Left lung (tissue), 4 donors: ENCODE measurements at regions not wholly inside any gene's neighbourhood (a gene's known extent, or its start where the extent isn't known, plus 50 kb on each side); places are given as distances from the start of the nearest gene placed in this dataset.
"Not testable (repeated sequence)": the region's sequence is repeated elsewhere in the genome, so short reads cannot be mapped to it uniquely, and the experiment has no call there.

ENCODE experiments used
- ATAC-seq: fragments of 200-7000 bp; cut with Tn5 transposase; one replicate; pipeline ENCODE4 v1.9.1; 2020; ENCODE audit warnings: moderate library complexity
- DNase-seq, 4 donors: peaks; one replicate each; pipeline ENCODE4 v3.0.0-alpha.2; 2013 to 2020
- H3K27ac ChIP-seq, 2 donors: fragments of 200-600 bp; sonication (generic) in 1 of 2; one replicate each; pipeline versions ENCODE4 v1.5.0 to v1.8.0; 2020 to 2021
- H3K27me3 ChIP-seq, 2 donors: fragments of 200-600 bp; sonication (generic) in 1 of 2; one replicate each; pipeline versions ENCODE4 v1.5.0 to v1.8.0; 2020 to 2021
- H3K36me3 ChIP-seq, 2 donors: fragments of 200-600 bp; sonication (generic) in 1 of 2; one replicate each; pipeline versions ENCODE4 v1.5.0 to v1.8.0; 2020 to 2021
- H3K4me1 ChIP-seq, 2 donors: fragments of 200-600 bp; one replicate each; pipeline ENCODE4 v1.8.0; 2021
- H3K4me3 ChIP-seq, 2 donors: fragments of 200-600 bp; sonication (generic) in 1 of 2; one replicate each; pipeline versions ENCODE4 v1.5.0 to v1.8.0; 2020 to 2021; ENCODE audit warnings: mild to moderate bottlenecking in 1 of 2
- H3K9me3 ChIP-seq, 2 donors: fragments of 200-600 bp; sonication (generic) in 1 of 2; one replicate each; pipeline versions ENCODE4 v1.5.0 to v1.8.0; 2020 to 2021
- intact Hi-C, 2 donors: fragments of 100-400 bp; cut with DNase I; formaldehyde crosslinking; loops; one replicate each; pipeline versions ENCODE4 v1.11.2 to v1.14.2; 2022
- TF ChIP-seq, protein P1 (sequence below), 2 donors: fragments of 200-600 bp; sonication (generic) in 1 of 2; IDR thresholded peaks; one replicate each; pipeline versions ENCODE4 v1.5.0 to v1.8.0; 2021; ENCODE audit warnings: antibody characterized with exemption in 2 of 2
- donor health status: DM: no; HTN: yes; CAD: no.
- donor health status: DM: no; HTN: no; CAD: no.

DNA sequence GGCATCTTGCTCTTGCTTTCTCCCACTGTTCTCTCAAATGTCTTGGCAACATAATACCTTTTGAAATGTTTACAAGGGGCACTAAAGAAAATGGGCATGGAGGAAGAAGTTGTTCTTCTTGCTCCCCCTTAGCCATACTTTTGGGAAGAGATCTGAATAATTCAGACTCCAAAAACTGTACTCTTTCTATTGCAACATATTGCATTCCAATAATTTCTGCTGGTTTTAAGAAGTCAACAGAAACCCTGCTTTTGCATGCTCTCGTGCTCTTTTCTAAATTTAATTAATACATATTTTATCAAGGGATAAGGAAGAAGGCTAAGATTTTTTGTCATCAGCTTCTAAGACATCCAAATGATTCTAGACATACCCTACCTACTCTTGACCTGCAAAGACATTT, 409.9 kb upstream of the SOX5 start:
- H3K27ac ChIP-seq: no peak overlapping the region
- H3K4me3 ChIP-seq: no peak overlapping the region
- no peaks in the 10 kb centered on the region for H3K27me3 ChIP-seq
- intact Hi-C loops: no loop called here
- no peaks in the 10 kb centered on the region for H3K4me1 ChIP-seq
- TF ChIP-seq, protein P1, sequence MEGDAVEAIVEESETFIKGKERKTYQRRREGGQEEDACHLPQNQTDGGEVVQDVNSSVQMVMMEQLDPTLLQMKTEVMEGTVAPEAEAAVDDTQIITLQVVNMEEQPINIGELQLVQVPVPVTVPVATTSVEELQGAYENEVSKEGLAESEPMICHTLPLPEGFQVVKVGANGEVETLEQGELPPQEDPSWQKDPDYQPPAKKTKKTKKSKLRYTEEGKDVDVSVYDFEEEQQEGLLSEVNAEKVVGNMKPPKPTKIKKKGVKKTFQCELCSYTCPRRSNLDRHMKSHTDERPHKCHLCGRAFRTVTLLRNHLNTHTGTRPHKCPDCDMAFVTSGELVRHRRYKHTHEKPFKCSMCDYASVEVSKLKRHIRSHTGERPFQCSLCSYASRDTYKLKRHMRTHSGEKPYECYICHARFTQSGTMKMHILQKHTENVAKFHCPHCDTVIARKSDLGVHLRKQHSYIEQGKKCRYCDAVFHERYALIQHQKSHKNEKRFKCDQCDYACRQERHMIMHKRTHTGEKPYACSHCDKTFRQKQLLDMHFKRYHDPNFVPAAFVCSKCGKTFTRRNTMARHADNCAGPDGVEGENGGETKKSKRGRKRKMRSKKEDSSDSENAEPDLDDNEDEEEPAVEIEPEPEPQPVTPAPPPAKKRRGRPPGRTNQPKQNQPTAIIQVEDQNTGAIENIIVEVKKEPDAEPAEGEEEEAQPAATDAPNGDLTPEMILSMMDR (IDR thresholded peaks at IDR 0.05): no peak
- no peaks in the 10 kb centered on the region for H3K9me3 ChIP-seq
- DNase-seq: no peak
- ATAC-seq: no peak
- H3K36me3 ChIP-seq: no peaks in the 10 kb centered on the region

DNA sequence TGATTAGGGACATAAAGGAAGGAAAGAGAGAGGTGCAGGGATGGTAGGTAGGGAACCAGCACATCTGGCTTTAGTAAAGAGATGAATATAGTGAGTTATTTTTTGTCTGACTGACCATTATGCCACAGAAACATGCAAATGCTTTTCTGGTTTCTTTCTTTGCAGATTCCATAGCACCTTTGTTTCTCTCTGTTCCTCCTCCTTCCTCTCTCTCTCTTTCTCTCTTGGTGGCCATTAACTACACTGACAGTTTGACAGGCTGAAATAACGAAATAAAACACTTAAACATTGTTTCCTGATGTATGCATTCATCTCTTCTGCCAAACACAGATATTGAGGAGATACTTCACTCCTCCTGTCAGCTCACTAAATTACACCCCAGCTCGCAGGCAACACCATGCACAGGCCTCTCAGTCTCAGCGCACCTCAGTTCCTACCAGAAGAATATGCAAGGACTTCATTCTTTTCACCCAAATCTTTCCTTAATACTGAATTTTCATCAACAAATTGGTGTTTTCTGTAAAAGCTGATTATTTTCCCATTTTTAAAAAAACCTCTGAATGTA, 406.9 kb upstream of the SOX5 start:
- ATAC-seq: no peak
- DNase-seq: no peak
- Histone ChIP-seq H3K4me1 (no peaks in the 10 kb centered on the region), H3K27me3 (no peaks in the 10 kb centered on the region), H3K36me3 (no peaks in the 10 kb centered on the region), H3K4me3 (no peak overlapping the region), H3K9me3 (no peaks in the 10 kb centered on the region), H3K27ac (no peak overlapping the region)
- intact Hi-C loops: no loop called here
- TF ChIP-seq, protein P1 (IDR thresholded peaks at IDR 0.05): no peak

DNA sequence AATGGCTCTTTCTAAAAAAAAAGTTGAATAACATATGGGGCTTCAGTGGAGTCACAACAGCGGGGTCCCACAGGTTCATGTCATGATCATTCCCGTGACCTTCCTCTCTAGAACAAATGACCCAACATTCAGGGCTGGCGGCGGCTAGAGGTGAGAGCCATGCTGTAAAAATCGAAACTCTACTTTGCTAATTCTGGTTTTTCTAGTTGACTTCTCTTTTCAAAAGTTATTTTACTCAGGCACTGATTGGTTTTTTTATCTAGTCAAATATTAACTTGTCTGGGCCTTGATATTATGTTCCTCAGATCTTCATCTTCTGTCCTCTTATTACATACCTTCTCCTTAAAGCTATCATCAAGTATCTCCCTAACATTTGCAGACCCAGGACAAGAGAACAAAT, 402.9 kb upstream of the SOX5 start:
- no peaks in the 10 kb centered on the region for H3K36me3 ChIP-seq
- H3K9me3 ChIP-seq: no peaks in the 10 kb centered on the region
- TF ChIP-seq, protein P1 (IDR thresholded peaks at IDR 0.05): no peak
- DNase-seq (no peak), ATAC-seq (no peak)
- H3K27ac ChIP-seq: no peak overlapping the region
- no peaks in the 10 kb centered on the region for H3K4me1 ChIP-seq
- H3K4me3 ChIP-seq: no peak overlapping the region
- intact Hi-C loops: no loop called here
- no peaks in the 10 kb centered on the region for H3K27me3 ChIP-seq

DNA sequence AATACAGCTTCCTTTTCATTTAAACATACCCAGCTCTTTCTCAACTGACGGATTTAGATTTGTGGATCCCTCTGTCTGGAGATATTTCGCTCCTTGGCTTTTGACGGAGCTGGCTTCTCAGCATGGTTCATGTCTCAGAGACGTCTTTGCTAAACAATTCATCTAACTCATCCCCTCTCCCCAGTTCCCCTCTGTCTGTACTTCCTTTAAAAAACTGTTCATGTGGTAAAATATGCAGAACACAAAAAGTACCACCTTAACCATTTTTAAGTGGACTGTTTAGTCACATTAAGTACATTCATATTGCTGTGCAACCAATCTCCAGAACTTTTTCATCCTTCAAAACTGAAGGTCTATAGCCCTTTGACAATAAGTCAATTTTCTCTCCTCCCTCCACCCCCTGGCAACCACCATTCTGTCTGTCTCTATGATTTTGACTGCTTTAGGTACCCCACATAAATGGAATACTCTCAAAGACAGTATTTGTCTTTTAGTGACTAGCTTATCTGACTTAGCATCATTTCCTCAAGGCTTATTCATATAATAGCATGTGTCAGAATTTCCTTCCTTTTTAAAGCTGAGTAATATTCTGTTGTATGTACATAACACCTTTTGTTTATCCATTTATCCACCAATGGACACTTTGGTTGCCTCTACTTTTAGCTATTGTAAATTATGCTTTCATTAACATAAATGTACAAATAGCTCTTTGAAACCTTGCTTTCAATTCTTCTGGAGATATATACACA, 399.8 kb upstream of the SOX5 start:
- TF ChIP-seq, protein P1 (IDR thresholded peaks at IDR 0.05): no peak
- Histone ChIP-seq H3K36me3 (no peaks in the 10 kb centered on the region), H3K4me3 (no peak overlapping the region), H3K9me3 (no peaks in the 10 kb centered on the region), H3K4me1 (no peaks in the 10 kb centered on the region), H3K27ac (no peak overlapping the region), H3K27me3 (no peaks in the 10 kb centered on the region)
- ATAC-seq (no peak), DNase-seq (no peak)
- intact Hi-C loops: no loop called here

DNA sequence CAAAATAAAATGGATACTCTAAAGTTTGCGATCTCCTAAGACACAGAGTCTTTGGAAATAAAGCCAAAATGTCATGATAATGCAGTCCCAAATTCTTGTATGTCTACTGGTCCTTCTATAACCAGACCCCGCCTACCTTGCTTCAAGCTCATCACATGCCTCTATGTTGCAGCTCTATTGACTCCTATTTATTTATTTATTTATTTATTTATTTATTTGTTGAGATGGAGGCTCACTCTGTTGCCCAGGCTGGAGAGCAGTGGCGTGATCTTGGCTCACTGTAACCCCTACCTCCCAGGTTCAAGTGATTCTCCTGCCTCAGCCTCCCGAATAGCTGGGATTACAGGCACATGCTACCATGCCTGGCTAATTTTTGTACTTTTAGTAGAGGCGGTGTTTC, 398.7 kb upstream of the SOX5 start:
- intact Hi-C loops, H3K27ac ChIP-seq: not testable (repeated sequence)

DNA sequence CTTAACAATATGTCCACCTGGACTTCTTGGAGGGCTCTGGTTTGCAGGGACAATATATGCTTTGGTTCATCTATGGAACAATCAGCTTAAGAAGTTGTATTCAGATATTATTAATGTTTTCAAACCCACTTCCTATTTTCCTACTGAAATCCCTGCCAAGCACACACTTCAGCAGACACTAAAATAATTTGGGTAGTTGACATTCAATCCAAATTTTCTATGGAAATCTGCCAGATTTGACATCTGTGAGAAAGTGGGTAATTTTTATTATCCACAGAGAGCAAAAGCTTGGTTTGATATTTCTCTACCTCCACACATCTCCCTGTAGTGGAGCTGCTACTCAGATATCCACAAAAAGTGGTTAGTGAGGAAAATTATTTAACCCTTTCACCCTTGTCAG, 378.8 kb upstream of the SOX5 start:
- no peak for ATAC-seq
- no peaks in the 10 kb centered on the region for H3K9me3 ChIP-seq
- no peaks in the 10 kb centered on the region for H3K27me3 ChIP-seq
- H3K27ac ChIP-seq: no peak overlapping the region
- H3K4me3 ChIP-seq: no peak overlapping the region
- intact Hi-C loops: no loop called here
- TF ChIP-seq, protein P1 (IDR thresholded peaks at IDR 0.05): no peak
- H3K36me3 ChIP-seq: no peaks in the 10 kb centered on the region
- H3K4me1 ChIP-seq: no peaks in the 10 kb centered on the region
- DNase-seq: no peak

More for the DNA sequence above, 398.7 kb upstream of the SOX5 start:
- H3K9me3 ChIP-seq, H3K4me1 ChIP-seq, H3K27me3 ChIP-seq, DNase-seq, H3K36me3 ChIP-seq, H3K4me3 ChIP-seq, ATAC-seq: not testable (repeated sequence)
